Calu3 (cell line): ENCODE measurements at regions not wholly inside any gene's neighbourhood (a gene's known extent, or its start where the extent isn't known, plus 50 kb on each side); places are given as distances from the start of the nearest gene placed in this dataset.

Source experiments
- BruUV-seq: library from RNA; stranded (reverse); fragments of 400-500 nt; replicated peaks from 2 replicates; lab custom pipeline; 2021; lab: Mats Ljungman, UMichigan
- CTCF ChIA-PET: fragments of 300-600 bp; sonication (Branson Sonifier 250); formaldehyde crosslinking; loops from one replicate; lab custom pipeline; 2022; ENCODE audit warnings: antibody characterized with exemption; lab: Charles Lee
- DNase-seq: peaks from one replicate; pipeline ENCODE4 v3.0.0; 2022
- H3K27ac Mint-ChIP-seq: one replicate; pipeline ENCODE4 v1.8.0; 2022; ENCODE audit warnings: mixed read lengths; ENCODE audit not compliant: unreplicated experiment
- H3K27me3 Mint-ChIP-seq: one replicate; pipeline ENCODE4 v1.8.0; 2022; ENCODE audit warnings: mixed read lengths; ENCODE audit not compliant: unreplicated experiment
- H3K36me3 Mint-ChIP-seq: one replicate; pipeline ENCODE4 v1.8.0; 2022; ENCODE audit warnings: mild to moderate bottlenecking, moderate library complexity, mixed read lengths; ENCODE audit not compliant: insufficient read depth, unreplicated experiment
- H3K4me1 Mint-ChIP-seq: one replicate; pipeline ENCODE4 v1.8.0; 2022; ENCODE audit warnings: mild to moderate bottlenecking, low read depth, mixed read lengths; ENCODE audit not compliant: unreplicated experiment
- H3K4me3 Mint-ChIP-seq: one replicate; pipeline ENCODE4 v1.8.0; 2022; ENCODE audit warnings: mild to moderate bottlenecking, low read depth, moderate library complexity, mixed read lengths; ENCODE audit not compliant: unreplicated experiment
- H3K9me3 Mint-ChIP-seq: one replicate; pipeline ENCODE4 v1.8.0; 2022; ENCODE audit warnings: low read depth, mixed read lengths; ENCODE audit not compliant: unreplicated experiment
- intact Hi-C: fragments of 100-400 bp; cut with micrococcal nuclease; formaldehyde crosslinking; loops from one replicate; pipeline ENCODE4 v1.10.0; 2022; ENCODE audit not compliant: unreplicated experiment
- TF ChIP-seq, protein P1 (sequence below): fragments of 200-600 bp; IDR thresholded peaks from one replicate; pipeline ENCODE4 v1.8.0; 2022; ENCODE audit warnings: antibody characterized with exemption; ENCODE audit not compliant: unreplicated experiment

- Mint-ChIP-seq H3K27ac (no peak overlapping the region), H3K9me3 (peaks cover 8% of the 10 kb centered on the region), H3K4me3 (no peak overlapping the region), H3K4me1 (no peaks in the 10 kb centered on the region), H3K36me3 (no peaks in the 10 kb centered on the region), H3K27me3 (no peaks in the 10 kb centered on the region)
- TF ChIP-seq, protein P1, sequence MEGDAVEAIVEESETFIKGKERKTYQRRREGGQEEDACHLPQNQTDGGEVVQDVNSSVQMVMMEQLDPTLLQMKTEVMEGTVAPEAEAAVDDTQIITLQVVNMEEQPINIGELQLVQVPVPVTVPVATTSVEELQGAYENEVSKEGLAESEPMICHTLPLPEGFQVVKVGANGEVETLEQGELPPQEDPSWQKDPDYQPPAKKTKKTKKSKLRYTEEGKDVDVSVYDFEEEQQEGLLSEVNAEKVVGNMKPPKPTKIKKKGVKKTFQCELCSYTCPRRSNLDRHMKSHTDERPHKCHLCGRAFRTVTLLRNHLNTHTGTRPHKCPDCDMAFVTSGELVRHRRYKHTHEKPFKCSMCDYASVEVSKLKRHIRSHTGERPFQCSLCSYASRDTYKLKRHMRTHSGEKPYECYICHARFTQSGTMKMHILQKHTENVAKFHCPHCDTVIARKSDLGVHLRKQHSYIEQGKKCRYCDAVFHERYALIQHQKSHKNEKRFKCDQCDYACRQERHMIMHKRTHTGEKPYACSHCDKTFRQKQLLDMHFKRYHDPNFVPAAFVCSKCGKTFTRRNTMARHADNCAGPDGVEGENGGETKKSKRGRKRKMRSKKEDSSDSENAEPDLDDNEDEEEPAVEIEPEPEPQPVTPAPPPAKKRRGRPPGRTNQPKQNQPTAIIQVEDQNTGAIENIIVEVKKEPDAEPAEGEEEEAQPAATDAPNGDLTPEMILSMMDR: no peak
- CTCF ChIA-PET: no interaction called here
- intact Hi-C loops: no loop called here
- DNase-seq: no peak
- BruUV-seq: no TSS peak
Measured at GRCh38 chr9:24844217-24844616, 298.5 kb upstream of the IZUMO3 start.

- Mint-ChIP-seq H3K4me3 (no peak overlapping the region), H3K27me3 (no peaks in the 10 kb centered on the region), H3K27ac (no peak overlapping the region), H3K9me3 (peaks cover 8% of the 10 kb centered on the region), H3K36me3 (no peaks in the 10 kb centered on the region), H3K4me1 (no peaks in the 10 kb centered on the region)
- no TSS peak for BruUV-seq
- CTCF ChIA-PET: no interaction called here
- DNase-seq: no peak
- TF ChIP-seq, protein P1: no peak
- intact Hi-C loops: no loop called here
Measured at GRCh38 chr9:24841993-24842392, 296.3 kb upstream of the IZUMO3 start.

GRCh38 chr9:24832307-24832706 is 286.6 kb upstream of the IZUMO3 start:
- no peak overlapping the region for H3K27ac Mint-ChIP-seq
- H3K4me1 Mint-ChIP-seq: no peaks in the 10 kb centered on the region
- H3K4me3 Mint-ChIP-seq: no peak overlapping the region
- DNase-seq: no peak
- no peaks in the 10 kb centered on the region for H3K36me3 Mint-ChIP-seq
- intact Hi-C loops: no loop called here
- H3K27me3 Mint-ChIP-seq: no peaks in the 10 kb centered on the region
- H3K9me3 Mint-ChIP-seq: peaks cover 8% of the 10 kb centered on the region
- BruUV-seq: no TSS peak
- TF ChIP-seq, protein P1: no peak
- CTCF ChIA-PET: no interaction called here

DNA sequence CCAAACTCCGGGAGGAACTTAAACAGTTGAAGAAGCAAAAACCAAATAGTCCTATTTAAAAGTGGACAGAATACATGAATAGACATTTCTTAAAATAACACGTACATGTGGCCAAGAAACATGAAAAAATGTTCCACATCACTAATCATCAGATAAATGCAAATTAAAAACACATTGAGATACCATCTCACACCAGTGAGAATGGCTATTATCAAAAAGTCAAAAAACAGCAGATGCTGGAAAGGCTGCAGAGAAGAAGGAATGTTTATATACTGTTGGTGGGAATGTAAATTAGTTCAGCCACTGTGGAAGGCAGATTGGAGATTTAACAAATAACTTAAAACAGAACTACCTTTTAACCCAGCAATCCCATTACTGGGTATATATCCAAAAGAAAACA is 283.0 kb upstream of the IZUMO3 start:
- Mint-ChIP-seq H3K4me1 (no peaks in the 10 kb centered on the region), H3K27me3 (no peaks in the 10 kb centered on the region), H3K4me3 (no peak overlapping the region), H3K27ac (no peak overlapping the region), H3K36me3 (no peaks in the 10 kb centered on the region), H3K9me3 (peaks cover 11% of the 10 kb centered on the region)
- CTCF ChIA-PET: no interaction called here
- BruUV-seq: no TSS peak
- TF ChIP-seq, protein P1: no peak
- intact Hi-C loops: no loop called here
- DNase-seq: no peak

DNA sequence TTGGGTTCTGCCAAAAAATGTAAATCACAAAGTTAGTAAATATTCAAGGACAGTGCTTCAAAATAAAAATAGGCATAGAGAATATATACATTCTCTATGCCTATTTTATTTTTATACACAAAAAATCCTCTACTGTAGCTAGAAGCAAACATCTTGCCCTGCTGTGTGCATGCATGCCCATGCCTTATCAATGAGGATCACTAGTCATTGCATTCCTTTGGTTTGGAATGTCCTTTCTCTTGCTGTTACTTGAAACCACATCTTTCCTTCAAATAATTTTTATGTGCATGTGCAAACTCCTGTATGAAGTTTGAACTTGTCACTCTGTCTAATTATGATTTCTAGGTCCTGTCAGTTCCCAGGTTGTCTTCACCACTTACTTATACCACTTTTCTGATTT is 278.9 kb upstream of the IZUMO3 start:
- H3K4me1 Mint-ChIP-seq: no peaks in the 10 kb centered on the region
- H3K36me3 Mint-ChIP-seq: no peaks in the 10 kb centered on the region
- H3K27me3 Mint-ChIP-seq: no peaks in the 10 kb centered on the region
- intact Hi-C loops: no loop called here
- TF ChIP-seq, protein P1: no peak
- H3K9me3 Mint-ChIP-seq: peaks cover 12% of the 10 kb centered on the region
- no peak for DNase-seq
- CTCF ChIA-PET: no interaction called here
- H3K27ac Mint-ChIP-seq: no peak overlapping the region
- no TSS peak for BruUV-seq
- H3K4me3 Mint-ChIP-seq: no peak overlapping the region
